DMS79 (cell line): ENCODE measurements at regions not wholly inside any gene's neighbourhood (a gene's known extent, or its start where the extent isn't known, plus 50 kb on each side); places are given as distances from the start of the nearest gene placed in this dataset.
"Not testable (repeated sequence)": the region's sequence is repeated elsewhere in the genome, so short reads cannot be mapped to it uniquely, and the experiment has no call there.

Experiments
- DNase-seq: peaks from one replicate; lab custom pipeline; 2025; lab: John Stamatoyannopoulos, UW

- DNase-seq = no peak
Measured at GRCh38 chr3:5994651-5995050, 807.1 kb downstream of the EDEM1 start.

DNA sequence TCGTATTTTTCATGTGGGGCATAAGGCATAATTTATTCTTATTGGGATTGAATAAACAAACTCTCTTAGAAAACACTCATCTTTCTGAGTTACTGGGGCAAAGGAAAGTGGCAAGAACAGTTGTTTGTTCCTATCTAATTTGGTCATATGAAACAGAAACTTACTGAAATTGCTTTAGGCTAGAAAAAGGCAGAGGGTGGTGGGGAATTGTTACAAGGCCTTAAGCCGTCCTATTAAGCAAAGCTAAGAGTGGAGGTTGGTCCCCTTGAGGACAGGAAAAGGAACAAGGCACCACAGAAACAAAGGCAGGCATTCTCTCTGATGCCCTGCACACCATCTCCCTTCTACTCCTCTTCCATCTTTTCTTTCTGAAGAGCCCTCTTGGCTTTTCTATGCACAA lies 830.9 kb downstream of the EDEM1 start:
- DNase-seq = no peak

- no peak for DNase-seq
Measured at GRCh38 chr3:6022621-6023020, 835.1 kb downstream of the EDEM1 start.

DNA sequence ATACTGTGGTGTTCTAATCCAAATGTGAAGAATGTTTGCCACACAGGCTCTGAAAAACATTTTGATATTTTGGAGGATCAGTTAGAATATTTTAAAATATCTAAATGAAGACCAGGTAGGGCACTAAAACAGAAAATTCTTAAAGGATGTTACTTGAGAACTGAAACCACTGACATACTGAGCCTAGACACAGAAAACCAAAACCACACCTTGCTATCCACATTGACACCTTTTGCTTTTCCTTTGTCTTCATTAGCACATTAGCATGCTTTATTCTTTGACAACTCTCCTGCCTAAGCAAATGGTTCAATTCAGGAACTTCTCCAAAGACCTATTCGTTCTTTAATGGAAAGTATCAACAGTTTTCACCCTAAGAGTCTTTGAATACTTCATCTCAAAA lies 835.9 kb upstream of the GRM7 start:
- DNase-seq = no peak

- not testable (repeated sequence) for DNase-seq
Measured at GRCh38 chr3:6030648-6031047, 830.3 kb upstream of the GRM7 start.

GRCh38 chr3:6035626-6036025 lies 825.3 kb upstream of the GRM7 start:
- no peak for DNase-seq

DNA sequence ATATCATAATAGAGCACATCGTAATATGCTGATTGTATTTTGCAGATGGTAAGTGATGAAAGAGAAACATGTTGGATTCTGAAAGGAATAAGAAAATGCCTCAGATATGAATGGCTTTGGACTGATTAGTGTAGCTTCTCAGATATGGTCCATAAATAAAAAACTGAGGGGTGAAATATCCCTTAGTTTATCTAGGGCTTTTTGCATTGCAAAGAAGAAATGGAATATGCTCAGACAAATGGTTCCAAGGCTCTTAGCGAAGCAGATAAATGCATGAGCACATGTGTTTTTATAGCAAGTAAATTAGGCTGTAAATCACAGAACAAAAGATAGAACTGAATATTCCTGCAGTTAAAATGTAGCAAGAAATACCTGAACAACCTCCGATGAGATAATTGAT lies 820.9 kb upstream of the GRM7 start:
- no peak for DNase-seq

GRCh38 chr3:6041894-6042293 lies 819.0 kb upstream of the GRM7 start:
- no peak for DNase-seq

DNA sequence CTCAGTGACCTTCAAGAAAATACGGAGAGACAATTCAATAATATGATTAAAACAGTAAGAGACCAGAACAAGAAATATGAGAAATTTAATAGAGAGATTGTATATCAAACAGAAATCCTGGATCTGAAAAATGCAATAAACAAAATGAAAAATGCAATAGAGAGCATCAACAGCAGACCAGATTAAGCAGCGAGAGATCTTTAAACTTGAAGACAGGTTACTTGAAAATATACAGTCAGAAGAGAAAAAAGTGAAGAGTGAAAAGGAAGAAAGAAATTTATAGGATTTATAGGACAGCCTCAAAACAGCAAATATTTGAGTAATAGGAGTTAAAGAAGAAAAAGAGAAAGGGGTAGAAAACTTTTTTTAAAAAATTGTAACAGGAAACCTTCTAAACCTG lies 813.9 kb upstream of the GRM7 start:
- no peak for DNase-seq

- no peak for DNase-seq
Measured at GRCh38 chr3:6060251-6060650, 800.7 kb upstream of the GRM7 start.

- DNase-seq = no peak
Measured at GRCh38 chr3:6062261-6063187, 798.4 kb upstream of the GRM7 start.

GRCh38 chr3:6066397-6066796 lies 794.5 kb upstream of the GRM7 start:
- no peak for DNase-seq

GRCh38 chr3:6066868-6067578 lies 793.9 kb upstream of the GRM7 start:
- not testable (repeated sequence) for DNase-seq

- no peak for DNase-seq
Measured at GRCh38 chr3:6074952-6075351, 786.0 kb upstream of the GRM7 start.

- no peak for DNase-seq
Measured at GRCh38 chr3:6078436-6078835, 782.5 kb upstream of the GRM7 start.

DNA sequence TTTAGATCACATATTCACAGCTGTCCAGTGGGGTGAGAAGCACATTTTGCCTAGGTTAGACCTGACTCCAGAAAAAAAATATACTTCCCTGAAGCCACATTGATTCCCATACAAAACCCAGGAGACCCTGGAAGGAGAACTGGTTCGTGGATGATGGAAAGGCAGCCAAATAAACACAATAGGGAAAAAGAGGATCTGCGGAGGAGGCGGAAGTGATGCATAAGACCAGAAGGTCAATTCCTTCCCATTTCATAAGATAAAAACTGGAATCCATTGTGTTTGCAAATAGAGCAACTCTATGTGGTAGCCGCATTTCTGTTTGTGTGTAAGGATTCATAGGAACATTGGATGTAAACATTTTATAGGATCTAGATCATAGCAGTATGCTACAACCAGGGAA lies 781.9 kb upstream of the GRM7 start:
- DNase-seq = no peak

- DNase-seq = no peak
Measured at GRCh38 chr3:6079561-6080179, 781.2 kb upstream of the GRM7 start.

DNA sequence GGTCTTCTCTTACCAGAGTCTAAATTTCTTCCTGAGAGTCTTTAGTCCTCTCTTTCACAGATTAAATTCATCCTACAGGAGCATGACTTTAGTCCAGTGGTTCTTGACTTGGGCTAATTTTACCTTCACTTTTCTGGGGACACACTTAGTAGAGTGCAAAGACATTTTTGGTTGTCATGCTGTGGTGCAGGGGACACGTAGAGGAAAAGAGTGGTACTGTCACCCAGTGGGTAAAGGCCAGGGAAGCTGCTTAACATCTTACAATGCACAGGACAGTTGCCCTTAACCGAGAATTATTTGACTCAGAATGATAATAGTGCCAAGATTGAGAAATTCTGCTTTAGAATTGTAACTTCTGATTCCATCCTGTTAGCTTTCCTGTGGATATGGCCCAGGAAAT lies 772.5 kb upstream of the GRM7 start:
- DNase-seq = no peak

GRCh38 chr3:6089780-6090179 lies 771.1 kb upstream of the GRM7 start:
- DNase-seq = no peak

DNA sequence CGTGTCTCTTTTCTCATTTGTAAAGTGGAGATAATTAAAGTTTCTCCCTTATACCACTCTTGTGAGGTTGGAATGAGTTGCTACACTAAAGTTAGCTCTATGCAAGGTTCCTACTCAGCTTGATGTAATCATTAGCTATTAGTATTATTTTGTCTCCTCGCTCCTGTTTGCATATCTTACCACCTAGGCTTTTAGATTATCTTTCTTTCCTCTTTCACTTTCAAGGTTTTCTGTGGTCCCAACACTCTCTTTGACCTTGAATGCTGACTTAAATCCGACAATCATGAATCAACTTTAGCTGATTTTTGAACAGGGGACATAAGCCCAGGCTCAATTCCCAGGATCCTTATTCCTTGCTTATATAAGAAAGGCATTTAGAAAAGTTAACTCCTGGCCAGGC lies 769.7 kb upstream of the GRM7 start:
- DNase-seq = no peak

GRCh38 chr3:6095006-6095405 lies 765.9 kb upstream of the GRM7 start:
- DNase-seq = no peak

GRCh38 chr3:6097021-6097420 lies 763.9 kb upstream of the GRM7 start:
- no peak for DNase-seq

DNA sequence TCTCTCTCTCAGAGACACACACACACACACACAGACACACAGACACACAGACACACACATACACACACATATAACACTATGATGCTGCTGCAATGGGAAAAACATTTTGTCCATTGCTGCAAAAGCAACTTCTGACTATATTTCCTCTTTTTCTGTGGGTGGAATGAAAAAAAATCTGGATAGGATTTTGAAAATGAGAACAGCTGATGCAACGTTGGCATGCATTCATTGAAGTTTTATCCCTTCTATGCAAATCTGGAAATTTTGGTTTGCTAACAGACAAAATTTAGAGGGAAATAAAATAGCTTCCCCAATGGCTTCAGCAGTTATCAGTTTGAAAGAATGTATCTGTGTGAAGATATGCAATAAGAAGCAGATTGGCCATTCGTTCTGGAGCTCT lies 763.4 kb upstream of the GRM7 start:
- no peak for DNase-seq
